ENCODE measurements at regions not wholly inside any gene's neighbourhood (a gene's known extent, or its start where the extent isn't known, plus 50 kb on each side); places are given as distances from the start of the nearest gene placed in this dataset.

- no peak for DNase-seq (ENCODE audit: low read depth)
- no peak for TF ChIP-seq CTCF (IDR thresholded peaks at IDR 0.05; ENCODE audit: low read depth, low read length, missing control alignments)
- no peak overlapping the region for H3K4me3 ChIP-seq (ENCODE audit: low read depth, low read length)
These were observed 100.0 kb upstream of the KCTD7 start for GRCh38 chr7:66528652-66529051.

- no peak for TF ChIP-seq CTCF (IDR thresholded peaks at IDR 0.05; ENCODE audit: low read depth, low read length, missing control alignments)
- no peak for DNase-seq (ENCODE audit: low read depth)
- H3K4me3 ChIP-seq (ENCODE audit: low read depth, low read length): no peak overlapping the region
These were observed 98.6 kb upstream of the KCTD7 start for GRCh38 chr7:66529883-66530610.

GRCh38 chr7:66535414-66536329, 93.0 kb upstream of the KCTD7 start:
- no peak for TF ChIP-seq CTCF (IDR thresholded peaks at IDR 0.05; ENCODE audit: low read depth, low read length, missing control alignments)
- no peak overlapping the region for H3K4me3 ChIP-seq (ENCODE audit: low read depth, low read length)
- no peak for DNase-seq (ENCODE audit: low read depth)

GRCh38 chr7:66537380-66537779, 91.3 kb upstream of the KCTD7 start:
- no peak for TF ChIP-seq CTCF (IDR thresholded peaks at IDR 0.05; ENCODE audit: low read depth, low read length, missing control alignments)
- H3K4me3 ChIP-seq (ENCODE audit: low read depth, low read length): no peak overlapping the region
- no peak for DNase-seq (ENCODE audit: low read depth)

- no peak for TF ChIP-seq CTCF (IDR thresholded peaks at IDR 0.05; ENCODE audit: low read depth, low read length, missing control alignments)
- H3K4me3 ChIP-seq (ENCODE audit: low read depth, low read length): no peak overlapping the region
- DNase-seq (ENCODE audit: low read depth): no peak
These were observed 90.8 kb upstream of the KCTD7 start for GRCh38 chr7:66537876-66538275.

- no peak overlapping the region for H3K4me3 ChIP-seq (ENCODE audit: low read depth, low read length)
- TF ChIP-seq CTCF (IDR thresholded peaks at IDR 0.05; ENCODE audit: low read depth, low read length, missing control alignments): no peak
- no peak for DNase-seq (ENCODE audit: low read depth)
These were observed 89.4 kb upstream of the KCTD7 start for GRCh38 chr7:66539264-66539623.
